Myocyte (in vitro differentiated cells): ENCODE measurements at regions not wholly inside any gene's neighbourhood (a gene's known extent, or its start where the extent isn't known, plus 50 kb on each side); places are given as distances from the start of the nearest gene placed in this dataset.
"Not testable (repeated sequence)": the region's sequence is repeated elsewhere in the genome, so short reads cannot be mapped to it uniquely, and the experiment has no call there.

Source experiments
- DNase-seq: peaks from one replicate; pipeline ENCODE4 v3.0.0-alpha.2; 2012; ENCODE audit warnings: low read depth

- DNase-seq = no peak
These were observed 353.9 kb upstream of the PKN2 start for GRCh38 chr1:88330201-88330600.

GRCh38 chr1:88333086-88333695 lies 350.9 kb upstream of the PKN2 start:
- DNase-seq = no peak

GRCh38 chr1:88341447-88341846 lies 342.6 kb upstream of the PKN2 start:
- no peak for DNase-seq

- DNase-seq = not testable (repeated sequence)
These were observed 342.0 kb upstream of the PKN2 start for GRCh38 chr1:88342081-88342480.

GRCh38 chr1:88350648-88351047 lies 333.4 kb upstream of the PKN2 start:
- DNase-seq = no peak

GRCh38 chr1:88351960-88352359 lies 332.1 kb upstream of the PKN2 start:
- no peak for DNase-seq

- no peak for DNase-seq
These were observed 329.8 kb upstream of the PKN2 start for GRCh38 chr1:88354256-88354655.

GRCh38 chr1:88357729-88358128 lies 326.3 kb upstream of the PKN2 start:
- DNase-seq = no peak

GRCh38 chr1:88371436-88372023 lies 312.5 kb upstream of the PKN2 start:
- no peak for DNase-seq

- DNase-seq = no peak
These were observed 308.1 kb upstream of the PKN2 start for GRCh38 chr1:88375977-88376376.

- no peak for DNase-seq
These were observed 307.7 kb upstream of the PKN2 start for GRCh38 chr1:88376421-88376820.

- no peak for DNase-seq
These were observed 305.5 kb upstream of the PKN2 start for GRCh38 chr1:88378560-88378959.

GRCh38 chr1:88394958-88395357 lies 289.1 kb upstream of the PKN2 start:
- DNase-seq = no peak

- no peak for DNase-seq
These were observed 285.7 kb upstream of the PKN2 start for GRCh38 chr1:88398338-88398737.

- DNase-seq = no peak
These were observed 284.4 kb upstream of the PKN2 start for GRCh38 chr1:88399690-88400089.

- DNase-seq = no peak
These were observed 282.8 kb upstream of the PKN2 start for GRCh38 chr1:88401313-88401712.

GRCh38 chr1:88404582-88404981 lies 279.5 kb upstream of the PKN2 start:
- no peak for DNase-seq

- no peak for DNase-seq
These were observed 276.8 kb upstream of the PKN2 start for GRCh38 chr1:88407248-88407647.

GRCh38 chr1:88421997-88422396 lies 262.1 kb upstream of the PKN2 start:
- no peak for DNase-seq

- DNase-seq = no peak
These were observed 250.5 kb upstream of the PKN2 start for GRCh38 chr1:88433556-88433955.

GRCh38 chr1:88434836-88435235 lies 249.2 kb upstream of the PKN2 start:
- DNase-seq = no peak

GRCh38 chr1:88441022-88441421 lies 243.1 kb upstream of the PKN2 start:
- DNase-seq = no peak

GRCh38 chr1:88451856-88452255 lies 232.2 kb upstream of the PKN2 start:
- no peak for DNase-seq

- DNase-seq = no peak
These were observed 230.8 kb upstream of the PKN2 start for GRCh38 chr1:88453295-88453694.
